TTC549 (cell line): ENCODE measurements at regions not wholly inside any gene's neighbourhood (a gene's known extent, or its start where the extent isn't known, plus 50 kb on each side); places are given as distances from the start of the nearest gene placed in this dataset.
"Not testable (repeated sequence)": the region's sequence is repeated elsewhere in the genome, so short reads cannot be mapped to it uniquely, and the experiment has no call there.

Experiments used
- FAIRE-seq: peaks from 2 replicates; lab custom pipeline; 2012; peaks lifted over from hg19 to GRCh38; lab: Jason Lieb, UNC

- FAIRE-seq: no peak
These were observed 59.7 kb downstream of the GPX5 start for GRCh38 chr6:28585335-28585734.

- no peak for FAIRE-seq
These were observed 60.6 kb downstream of the GPX5 start for GRCh38 chr6:28586324-28586723.

- FAIRE-seq: no peak
These were observed 61.5 kb downstream of the GPX5 start for GRCh38 chr6:28586962-28587745.

GRCh38 chr6:28587746-28588075 lies 62.0 kb downstream of the GPX5 start:
- FAIRE-seq: no peak

GRCh38 chr6:28588666-28589065 lies 63.0 kb downstream of the GPX5 start:
- FAIRE-seq: no peak

GRCh38 chr6:28589234-28589956 lies 63.7 kb downstream of the GPX5 start:
- peak; percentile 93 for FAIRE-seq

GRCh38 chr6:28589957-28590349 lies 64.3 kb downstream of the GPX5 start:
- FAIRE-seq: no peak

GRCh38 chr6:28597217-28597835 lies 71.6 kb downstream of the GPX5 start:
- peak; percentile 17 for FAIRE-seq

GRCh38 chr6:28597924-28598722 lies 72.4 kb downstream of the GPX5 start:
- FAIRE-seq: no peak

- FAIRE-seq: no peak
These were observed 73.3 kb downstream of the GPX5 start for GRCh38 chr6:28598757-28599686.

- no peak for FAIRE-seq
These were observed 74.6 kb downstream of the GPX5 start for GRCh38 chr6:28600245-28600644.

GRCh38 chr6:28603891-28604290 lies 78.2 kb downstream of the GPX5 start:
- FAIRE-seq: no peak

- peak; percentile 68 for FAIRE-seq
These were observed 81.0 kb downstream of the GPX5 start for GRCh38 chr6:28606424-28607391.

GRCh38 chr6:28607990-28608389 lies 82.3 kb downstream of the GPX5 start:
- no peak for FAIRE-seq

GRCh38 chr6:28609672-28610071 lies 84.0 kb downstream of the GPX5 start:
- FAIRE-seq: no peak

- FAIRE-seq: no peak
These were observed 89.9 kb downstream of the GPX5 start for GRCh38 chr6:28615616-28615954.

GRCh38 chr6:28615955-28616747 lies 90.5 kb downstream of the GPX5 start:
- FAIRE-seq: no peak

- FAIRE-seq: no peak
These were observed 93.3 kb downstream of the GPX5 start for GRCh38 chr6:28618898-28619555.

- not testable (repeated sequence) for FAIRE-seq
These were observed 95.6 kb downstream of the GPX5 start for GRCh38 chr6:28621268-28621667.
